Upper lobe of left lung (tissue), 4 donors: ENCODE measurements at regions not wholly inside any gene's neighbourhood (a gene's known extent, or its start where the extent isn't known, plus 50 kb on each side); places are given as distances from the start of the nearest gene placed in this dataset.

Source experiments
- EP300 ChIP-seq, 4 donors: sonication (generic); formaldehyde crosslinking; IDR thresholded peaks; one replicate each; pipeline ENCODE4 v1.5.1; 2017; ENCODE audit warnings: antibody characterized with exemption in 4 of 4, control low read depth in 2 of 4
- TF ChIP-seq, protein P1 (sequence below), 6 experiments: fragments of 450-650 bp in 4 of 6; fragments of 200-600 bp in 2 of 6; sonication (generic) in 2 of 6; IDR thresholded peaks; one replicate each; pipeline ENCODE4 v1.5.1; 2016 to 2019; ENCODE audit warnings: antibody characterized with exemption in 6 of 6

DNA sequence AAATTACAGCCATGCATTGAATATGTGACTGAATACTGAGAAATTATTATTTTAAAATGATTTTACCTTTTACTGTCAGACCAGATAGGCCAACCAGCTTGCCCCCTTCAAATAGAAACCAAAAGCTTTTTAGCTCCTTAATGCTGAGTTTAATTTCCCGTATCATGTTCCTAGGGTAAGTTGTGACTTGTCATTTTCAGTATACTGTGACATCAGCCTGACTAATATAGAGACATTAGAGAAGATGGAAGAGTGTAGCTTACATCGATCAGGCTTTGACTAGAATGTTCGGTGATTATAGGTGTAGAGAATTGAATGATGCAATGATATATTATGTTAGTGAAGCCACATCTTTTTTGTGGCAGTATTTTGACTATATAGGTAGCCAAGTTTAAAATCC lies 50.6 kb upstream of the ZEB2 start:
- TF ChIP-seq, protein P1, sequence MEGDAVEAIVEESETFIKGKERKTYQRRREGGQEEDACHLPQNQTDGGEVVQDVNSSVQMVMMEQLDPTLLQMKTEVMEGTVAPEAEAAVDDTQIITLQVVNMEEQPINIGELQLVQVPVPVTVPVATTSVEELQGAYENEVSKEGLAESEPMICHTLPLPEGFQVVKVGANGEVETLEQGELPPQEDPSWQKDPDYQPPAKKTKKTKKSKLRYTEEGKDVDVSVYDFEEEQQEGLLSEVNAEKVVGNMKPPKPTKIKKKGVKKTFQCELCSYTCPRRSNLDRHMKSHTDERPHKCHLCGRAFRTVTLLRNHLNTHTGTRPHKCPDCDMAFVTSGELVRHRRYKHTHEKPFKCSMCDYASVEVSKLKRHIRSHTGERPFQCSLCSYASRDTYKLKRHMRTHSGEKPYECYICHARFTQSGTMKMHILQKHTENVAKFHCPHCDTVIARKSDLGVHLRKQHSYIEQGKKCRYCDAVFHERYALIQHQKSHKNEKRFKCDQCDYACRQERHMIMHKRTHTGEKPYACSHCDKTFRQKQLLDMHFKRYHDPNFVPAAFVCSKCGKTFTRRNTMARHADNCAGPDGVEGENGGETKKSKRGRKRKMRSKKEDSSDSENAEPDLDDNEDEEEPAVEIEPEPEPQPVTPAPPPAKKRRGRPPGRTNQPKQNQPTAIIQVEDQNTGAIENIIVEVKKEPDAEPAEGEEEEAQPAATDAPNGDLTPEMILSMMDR (IDR thresholded peaks at IDR 0.05), result no peak
- no peak for TF ChIP-seq EP300 (IDR thresholded peaks at IDR 0.05)
